ENCODE measurements at regions not wholly inside any gene's neighbourhood (a gene's known extent, or its start where the extent isn't known, plus 50 kb on each side); places are given as distances from the start of the nearest gene placed in this dataset.

DNA sequence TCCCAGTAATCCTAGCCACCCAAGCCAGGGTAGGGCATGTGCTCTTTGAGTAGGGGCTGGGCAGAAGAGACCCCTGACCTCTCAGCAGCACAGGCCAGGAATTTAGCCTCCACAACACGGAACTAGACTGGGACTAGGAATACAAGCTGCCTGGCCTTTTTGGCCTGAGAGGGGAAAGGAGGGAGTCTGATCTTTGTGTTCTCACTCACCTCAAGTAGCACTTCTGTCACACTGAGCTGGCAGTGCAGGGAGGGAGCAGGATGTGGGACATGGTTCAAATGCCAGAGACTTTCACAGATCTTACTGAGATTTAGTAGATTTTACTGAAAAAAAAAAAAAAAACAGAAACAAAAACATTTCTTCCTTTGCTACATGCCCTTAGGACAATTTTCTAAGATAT lies 395.2 kb downstream of the CMPK2 start:
- Histone ChIP-seq H3K4me2 (ENCODE audit: low read depth, low read length, poor library complexity, severe bottlenecking) (no peak overlapping the region), H2AFZ (ENCODE audit: low read length) (no peak overlapping the region), H3K27me3 (ENCODE audit: insufficient read depth, low read length, poor library complexity, severe bottlenecking) (no peaks in the 10 kb centered on the region), H3K9me3 (ENCODE audit: insufficient read depth, low read depth, low read length) (peaks cover 3% of the 10 kb centered on the region; the same call in 1 of the 2 replicates), H4K20me1 (ENCODE audit: insufficient read depth, low read length, poor library complexity, severe bottlenecking) (no peaks in the 10 kb centered on the region), H3F3A (ENCODE audit: low read depth) (no peaks in the 10 kb centered on the region), H3K79me2 (ENCODE audit: insufficient read depth, low read length) (no peaks in the 10 kb centered on the region), H3K9ac (ENCODE audit: low read depth, low read length, poor library complexity, severe bottlenecking) (no peak overlapping the region), H3K4me1 (ENCODE audit: insufficient read depth, low read length, poor library complexity, severe bottlenecking) (no peaks in the 10 kb centered on the region), H3K4me3 (ENCODE audit: low read length, poor library complexity, severe bottlenecking) (no peak overlapping the region), H3K9me2 (replicated peaks; ENCODE audit: low read depth, low read length) (no peaks in the 10 kb centered on the region), H3K36me3 (ENCODE audit: insufficient read depth, low read length) (no peaks in the 10 kb centered on the region)
- TF ChIP-seq EZH2phosphoT487 (IDR thresholded peaks at IDR 0.05; ENCODE audit: borderline replicate concordance) (no peak), CTCF (conservative IDR thresholded peaks at IDR 0.05; ENCODE audit: low read length) (no peak)

DNA sequence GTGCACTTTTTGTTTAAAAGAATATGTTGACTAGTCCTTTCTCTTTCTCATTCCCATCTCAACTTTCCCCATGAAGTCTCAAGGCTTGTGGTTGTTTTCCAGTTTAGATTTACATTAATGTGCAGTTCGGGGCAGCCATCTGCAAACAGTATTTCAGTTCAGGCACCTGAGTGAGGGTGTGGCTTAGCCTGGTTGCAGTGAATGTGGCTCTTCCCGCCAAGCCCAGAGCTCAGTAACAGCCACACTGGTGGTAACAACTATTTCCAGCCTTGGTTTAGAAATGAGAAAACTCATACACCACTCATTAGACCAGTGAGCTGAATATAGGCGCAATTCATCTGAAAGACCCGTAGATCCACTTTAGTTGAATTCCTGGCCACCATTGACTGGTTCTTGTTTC lies 394.3 kb downstream of the CMPK2 start:
- H3K4me3 ChIP-seq (ENCODE audit: low read length, poor library complexity, severe bottlenecking) = no peak overlapping the region
- no peak overlapping the region for H3K9ac ChIP-seq (ENCODE audit: low read depth, low read length, poor library complexity, severe bottlenecking)
- no peaks in the 10 kb centered on the region for H3F3A ChIP-seq (ENCODE audit: low read depth)
- TF ChIP-seq CTCF (conservative IDR thresholded peaks at IDR 0.05; ENCODE audit: low read length) (no peak), EZH2phosphoT487 (IDR thresholded peaks at IDR 0.05; ENCODE audit: borderline replicate concordance) (no peak)
- H3K9me3 ChIP-seq (ENCODE audit: insufficient read depth, low read depth, low read length) = peaks cover 3% of the 10 kb centered on the region; the same call in 1 of the 2 replicates
- H3K27me3 ChIP-seq (ENCODE audit: insufficient read depth, low read length, poor library complexity, severe bottlenecking) = no peaks in the 10 kb centered on the region
- no peaks in the 10 kb centered on the region for H3K4me1 ChIP-seq (ENCODE audit: insufficient read depth, low read length, poor library complexity, severe bottlenecking)
- no peak overlapping the region for H3K4me2 ChIP-seq (ENCODE audit: low read depth, low read length, poor library complexity, severe bottlenecking)
- no peaks in the 10 kb centered on the region for H3K79me2 ChIP-seq (ENCODE audit: insufficient read depth, low read length)
- H3K9me2 ChIP-seq (replicated peaks; ENCODE audit: low read depth, low read length) = no peaks in the 10 kb centered on the region
- no peak overlapping the region for H2AFZ ChIP-seq (ENCODE audit: low read length)
- H4K20me1 ChIP-seq (ENCODE audit: insufficient read depth, low read length, poor library complexity, severe bottlenecking) = no peaks in the 10 kb centered on the region
- H3K36me3 ChIP-seq (ENCODE audit: insufficient read depth, low read length) = no peaks in the 10 kb centered on the region

- TF ChIP-seq CTCF (conservative IDR thresholded peaks at IDR 0.05; ENCODE audit: low read length) (no peak), EZH2phosphoT487 (IDR thresholded peaks at IDR 0.05; ENCODE audit: borderline replicate concordance) (no peak)
- Histone ChIP-seq H3K4me2 (ENCODE audit: low read depth, low read length, poor library complexity, severe bottlenecking) (no peak overlapping the region), H3K9me2 (replicated peaks; ENCODE audit: low read depth, low read length) (no peaks in the 10 kb centered on the region), H3K9me3 (ENCODE audit: insufficient read depth, low read depth, low read length) (no peaks in the 10 kb centered on the region), H2AFZ (ENCODE audit: low read length) (no peak overlapping the region), H3K4me1 (ENCODE audit: insufficient read depth, low read length, poor library complexity, severe bottlenecking) (no peaks in the 10 kb centered on the region), H3K36me3 (ENCODE audit: insufficient read depth, low read length) (no peaks in the 10 kb centered on the region), H3K27me3 (ENCODE audit: insufficient read depth, low read length, poor library complexity, severe bottlenecking) (no peaks in the 10 kb centered on the region), H3F3A (ENCODE audit: low read depth) (no peaks in the 10 kb centered on the region), H3K9ac (ENCODE audit: low read depth, low read length, poor library complexity, severe bottlenecking) (no peak overlapping the region), H4K20me1 (ENCODE audit: insufficient read depth, low read length, poor library complexity, severe bottlenecking) (no peaks in the 10 kb centered on the region), H3K79me2 (ENCODE audit: insufficient read depth, low read length) (no peaks in the 10 kb centered on the region), H3K4me3 (ENCODE audit: low read length, poor library complexity, severe bottlenecking) (no peak overlapping the region)
Measured at GRCh38 chr2:6474161-6475140, 391.3 kb downstream of the CMPK2 start.

Measured in Loucy (cell line).